K562 (cell line): ENCODE measurements at regions not wholly inside any gene's neighbourhood (a gene's known extent, or its start where the extent isn't known, plus 50 kb on each side); places are given as distances from the start of the nearest gene placed in this dataset.

Experiments
- BCOR ChIP-seq: fragments of 450-650 bp; IDR thresholded peaks from 2 replicates; pipeline ENCODE4 v1.6.1; 2016
- PCBP1 ChIP-seq: fragments of 200-400 bp; formaldehyde crosslinking; IDR thresholded peaks from 2 replicates; pipeline ENCODE4 v1.6.1; 2018; ENCODE audit warnings: mild to moderate bottlenecking, low read depth, low read length; ENCODE audit not compliant: poor library complexity, severe bottlenecking
- PHB ChIP-seq: fragments of 250-450 bp; sonication (Bioruptor Pico); IDR thresholded peaks from 2 replicates; pipeline ENCODE4 v1.5.0; 2021
- POLR2A ChIP-seq: fragments of 450-650 bp; conservative IDR thresholded peaks from 2 replicates; pipeline ENCODE4 v1.6.1; 2016
- POLR3A ChIP-seq: IDR thresholded peaks from 2 replicates; pipeline ENCODE4 v1.6.1; 2011; ENCODE audit warnings: borderline replicate concordance, mild to moderate bottlenecking, moderate library complexity; ENCODE audit not compliant: insufficient read length, insufficient read depth; ENCODE audit errors: extremely low read depth
- TBL1XR1 ChIP-seq, 2 experiments: IDR thresholded peaks; 2 replicates each; pipeline ENCODE4 v1.6.1; 2012; ENCODE audit warnings: improper control_type of control experiment in 2 of 2, low read length in 2 of 2, mild to moderate bottlenecking in 1 of 2
- ZNF77 ChIP-seq: fragments of 250-450 bp; sonication (Bioruptor Pico); IDR thresholded peaks from 2 replicates; pipeline ENCODE4 v1.5.0; 2020
- TF ChIP-seq, protein P1 (sequence below): fragments of 200-600 bp; sonication (generic); IDR thresholded peaks from one replicate; pipeline ENCODE4 v1.6.1; 2012; ENCODE audit warnings: mild to moderate bottlenecking, low read depth, low read length, inconsistent platforms
- TF ChIP-seq, protein P2 (sequence below): fragments of 450-650 bp; IDR thresholded peaks from 2 replicates; pipeline ENCODE4 v1.6.1; 2016; ENCODE audit warnings: antibody characterized with exemption
- TF ChIP-seq, protein P3 (sequence below): sonication (generic); formaldehyde crosslinking; IDR thresholded peaks from 2 replicates; pipeline ENCODE4 v1.8.0; 2022; ENCODE audit warnings: missing genetic modification reagents, mild to moderate bottlenecking, borderline replicate concordance
- TF ChIP-seq, protein P4 (sequence below), 3 experiments: IDR thresholded peaks in 2 of 3; conservative IDR thresholded peaks in 1 of 3; 2 replicates each; pipeline ENCODE4 v1.5.1; 2011 to 2012; ENCODE audit warnings: low read length in 3 of 3, mild to moderate bottlenecking in 3 of 3, control low read depth in 2 of 3, improper control_type of control experiment in 1 of 3, inconsistent platforms in 1 of 3, low read depth in 1 of 3, mixed read lengths in 1 of 3, moderate library complexity in 1 of 3; ENCODE audit not compliant: insufficient read depth in 2 of 3
- TF ChIP-seq, protein P5 (sequence below): sonication (generic); formaldehyde crosslinking; IDR thresholded peaks from 2 replicates; pipeline ENCODE4 v1.8.0; 2023; ENCODE audit warnings: mild to moderate bottlenecking, missing genetic modification reagents
- TF ChIP-seq, protein P6 (sequence below): sonication (generic); formaldehyde crosslinking; IDR thresholded peaks from 2 replicates; pipeline ENCODE4 v1.9.0; 2022; ENCODE audit warnings: mild to moderate bottlenecking, missing genetic modification reagents

DNA sequence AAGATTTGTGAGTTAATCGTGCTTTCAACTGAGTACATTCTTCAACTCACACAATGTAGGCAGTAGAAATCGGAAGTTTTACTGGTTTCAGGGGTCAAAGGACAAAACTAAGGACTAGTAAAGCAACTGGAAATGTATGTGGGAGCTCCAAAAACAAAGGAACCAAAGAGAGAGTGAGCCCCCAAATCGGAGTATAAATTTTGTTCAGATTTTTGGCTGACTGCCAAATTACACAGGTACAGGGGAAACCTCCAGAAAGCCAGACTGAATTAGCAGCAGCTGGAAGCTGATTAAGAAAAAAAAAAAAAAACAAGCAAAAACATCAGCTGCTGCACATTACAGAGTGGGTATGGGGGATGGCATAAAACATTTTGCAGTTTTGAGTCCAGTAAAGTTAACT, 75.2 kb upstream of the GNAZ start:
- TF ChIP-seq POLR3A (no peak), TBL1XR1 (IDR thresholded peaks at IDR 0.05; ENCODE audit: low read length in 2 of 2) (no peak), PCBP1 (no peak), PHB (CRISPR knock-in tag) (no peak), ZNF77 (no peak), POLR2A (no peak), BCOR (no peak)
- TF ChIP-seq, protein P1, sequence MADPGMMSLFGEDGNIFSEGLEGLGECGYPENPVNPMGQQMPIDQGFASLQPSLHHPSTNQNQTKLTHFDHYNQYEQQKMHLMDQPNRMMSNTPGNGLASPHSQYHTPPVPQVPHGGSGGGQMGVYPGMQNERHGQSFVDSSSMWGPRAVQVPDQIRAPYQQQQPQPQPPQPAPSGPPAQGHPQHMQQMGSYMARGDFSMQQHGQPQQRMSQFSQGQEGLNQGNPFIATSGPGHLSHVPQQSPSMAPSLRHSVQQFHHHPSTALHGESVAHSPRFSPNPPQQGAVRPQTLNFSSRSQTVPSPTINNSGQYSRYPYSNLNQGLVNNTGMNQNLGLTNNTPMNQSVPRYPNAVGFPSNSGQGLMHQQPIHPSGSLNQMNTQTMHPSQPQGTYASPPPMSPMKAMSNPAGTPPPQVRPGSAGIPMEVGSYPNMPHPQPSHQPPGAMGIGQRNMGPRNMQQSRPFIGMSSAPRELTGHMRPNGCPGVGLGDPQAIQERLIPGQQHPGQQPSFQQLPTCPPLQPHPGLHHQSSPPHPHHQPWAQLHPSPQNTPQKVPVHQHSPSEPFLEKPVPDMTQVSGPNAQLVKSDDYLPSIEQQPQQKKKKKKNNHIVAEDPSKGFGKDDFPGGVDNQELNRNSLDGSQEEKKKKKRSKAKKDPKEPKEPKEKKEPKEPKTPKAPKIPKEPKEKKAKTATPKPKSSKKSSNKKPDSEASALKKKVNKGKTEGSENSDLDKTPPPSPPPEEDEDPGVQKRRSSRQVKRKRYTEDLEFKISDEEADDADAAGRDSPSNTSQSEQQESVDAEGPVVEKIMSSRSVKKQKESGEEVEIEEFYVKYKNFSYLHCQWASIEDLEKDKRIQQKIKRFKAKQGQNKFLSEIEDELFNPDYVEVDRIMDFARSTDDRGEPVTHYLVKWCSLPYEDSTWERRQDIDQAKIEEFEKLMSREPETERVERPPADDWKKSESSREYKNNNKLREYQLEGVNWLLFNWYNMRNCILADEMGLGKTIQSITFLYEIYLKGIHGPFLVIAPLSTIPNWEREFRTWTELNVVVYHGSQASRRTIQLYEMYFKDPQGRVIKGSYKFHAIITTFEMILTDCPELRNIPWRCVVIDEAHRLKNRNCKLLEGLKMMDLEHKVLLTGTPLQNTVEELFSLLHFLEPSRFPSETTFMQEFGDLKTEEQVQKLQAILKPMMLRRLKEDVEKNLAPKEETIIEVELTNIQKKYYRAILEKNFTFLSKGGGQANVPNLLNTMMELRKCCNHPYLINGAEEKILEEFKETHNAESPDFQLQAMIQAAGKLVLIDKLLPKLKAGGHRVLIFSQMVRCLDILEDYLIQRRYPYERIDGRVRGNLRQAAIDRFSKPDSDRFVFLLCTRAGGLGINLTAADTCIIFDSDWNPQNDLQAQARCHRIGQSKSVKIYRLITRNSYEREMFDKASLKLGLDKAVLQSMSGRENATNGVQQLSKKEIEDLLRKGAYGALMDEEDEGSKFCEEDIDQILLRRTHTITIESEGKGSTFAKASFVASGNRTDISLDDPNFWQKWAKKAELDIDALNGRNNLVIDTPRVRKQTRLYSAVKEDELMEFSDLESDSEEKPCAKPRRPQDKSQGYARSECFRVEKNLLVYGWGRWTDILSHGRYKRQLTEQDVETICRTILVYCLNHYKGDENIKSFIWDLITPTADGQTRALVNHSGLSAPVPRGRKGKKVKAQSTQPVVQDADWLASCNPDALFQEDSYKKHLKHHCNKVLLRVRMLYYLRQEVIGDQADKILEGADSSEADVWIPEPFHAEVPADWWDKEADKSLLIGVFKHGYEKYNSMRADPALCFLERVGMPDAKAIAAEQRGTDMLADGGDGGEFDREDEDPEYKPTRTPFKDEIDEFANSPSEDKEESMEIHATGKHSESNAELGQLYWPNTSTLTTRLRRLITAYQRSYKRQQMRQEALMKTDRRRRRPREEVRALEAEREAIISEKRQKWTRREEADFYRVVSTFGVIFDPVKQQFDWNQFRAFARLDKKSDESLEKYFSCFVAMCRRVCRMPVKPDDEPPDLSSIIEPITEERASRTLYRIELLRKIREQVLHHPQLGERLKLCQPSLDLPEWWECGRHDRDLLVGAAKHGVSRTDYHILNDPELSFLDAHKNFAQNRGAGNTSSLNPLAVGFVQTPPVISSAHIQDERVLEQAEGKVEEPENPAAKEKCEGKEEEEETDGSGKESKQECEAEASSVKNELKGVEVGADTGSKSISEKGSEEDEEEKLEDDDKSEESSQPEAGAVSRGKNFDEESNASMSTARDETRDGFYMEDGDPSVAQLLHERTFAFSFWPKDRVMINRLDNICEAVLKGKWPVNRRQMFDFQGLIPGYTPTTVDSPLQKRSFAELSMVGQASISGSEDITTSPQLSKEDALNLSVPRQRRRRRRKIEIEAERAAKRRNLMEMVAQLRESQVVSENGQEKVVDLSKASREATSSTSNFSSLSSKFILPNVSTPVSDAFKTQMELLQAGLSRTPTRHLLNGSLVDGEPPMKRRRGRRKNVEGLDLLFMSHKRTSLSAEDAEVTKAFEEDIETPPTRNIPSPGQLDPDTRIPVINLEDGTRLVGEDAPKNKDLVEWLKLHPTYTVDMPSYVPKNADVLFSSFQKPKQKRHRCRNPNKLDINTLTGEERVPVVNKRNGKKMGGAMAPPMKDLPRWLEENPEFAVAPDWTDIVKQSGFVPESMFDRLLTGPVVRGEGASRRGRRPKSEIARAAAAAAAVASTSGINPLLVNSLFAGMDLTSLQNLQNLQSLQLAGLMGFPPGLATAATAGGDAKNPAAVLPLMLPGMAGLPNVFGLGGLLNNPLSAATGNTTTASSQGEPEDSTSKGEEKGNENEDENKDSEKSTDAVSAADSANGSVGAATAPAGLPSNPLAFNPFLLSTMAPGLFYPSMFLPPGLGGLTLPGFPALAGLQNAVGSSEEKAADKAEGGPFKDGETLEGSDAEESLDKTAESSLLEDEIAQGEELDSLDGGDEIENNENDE: no peak
- TF ChIP-seq, protein P2, sequence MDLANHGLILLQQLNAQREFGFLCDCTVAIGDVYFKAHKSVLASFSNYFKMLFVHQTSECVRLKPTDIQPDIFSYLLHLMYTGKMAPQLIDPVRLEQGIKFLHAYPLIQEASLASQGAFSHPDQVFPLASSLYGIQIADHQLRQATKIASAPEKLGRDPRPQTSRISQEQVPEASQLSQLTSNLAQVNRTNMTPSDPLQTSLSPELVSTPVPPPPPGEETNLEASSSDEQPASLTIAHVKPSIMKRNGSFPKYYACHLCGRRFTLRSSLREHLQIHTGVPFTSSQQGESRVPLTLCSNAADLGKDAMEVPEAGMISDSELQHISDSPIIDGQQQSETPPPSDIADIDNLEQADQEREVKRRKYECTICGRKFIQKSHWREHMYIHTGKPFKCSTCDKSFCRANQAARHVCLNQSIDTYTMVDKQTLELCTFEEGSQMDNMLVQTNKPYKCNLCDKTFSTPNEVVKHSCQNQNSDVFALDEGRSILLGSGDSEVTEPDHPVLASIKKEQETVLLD: no peak
- TF ChIP-seq, protein P3, sequence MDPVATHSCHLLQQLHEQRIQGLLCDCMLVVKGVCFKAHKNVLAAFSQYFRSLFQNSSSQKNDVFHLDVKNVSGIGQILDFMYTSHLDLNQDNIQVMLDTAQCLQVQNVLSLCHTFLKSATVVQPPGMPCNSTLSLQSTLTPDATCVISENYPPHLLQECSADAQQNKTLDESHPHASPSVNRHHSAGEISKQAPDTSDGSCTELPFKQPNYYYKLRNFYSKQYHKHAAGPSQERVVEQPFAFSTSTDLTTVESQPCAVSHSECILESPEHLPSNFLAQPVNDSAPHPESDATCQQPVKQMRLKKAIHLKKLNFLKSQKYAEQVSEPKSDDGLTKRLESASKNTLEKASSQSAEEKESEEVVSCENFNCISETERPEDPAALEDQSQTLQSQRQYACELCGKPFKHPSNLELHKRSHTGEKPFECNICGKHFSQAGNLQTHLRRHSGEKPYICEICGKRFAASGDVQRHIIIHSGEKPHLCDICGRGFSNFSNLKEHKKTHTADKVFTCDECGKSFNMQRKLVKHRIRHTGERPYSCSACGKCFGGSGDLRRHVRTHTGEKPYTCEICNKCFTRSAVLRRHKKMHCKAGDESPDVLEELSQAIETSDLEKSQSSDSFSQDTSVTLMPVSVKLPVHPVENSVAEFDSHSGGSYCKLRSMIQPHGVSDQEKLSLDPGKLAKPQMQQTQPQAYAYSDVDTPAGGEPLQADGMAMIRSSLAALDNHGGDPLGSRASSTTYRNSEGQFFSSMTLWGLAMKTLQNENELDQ (CRISPR knock-in tag): no peak
- TF ChIP-seq, protein P4, sequence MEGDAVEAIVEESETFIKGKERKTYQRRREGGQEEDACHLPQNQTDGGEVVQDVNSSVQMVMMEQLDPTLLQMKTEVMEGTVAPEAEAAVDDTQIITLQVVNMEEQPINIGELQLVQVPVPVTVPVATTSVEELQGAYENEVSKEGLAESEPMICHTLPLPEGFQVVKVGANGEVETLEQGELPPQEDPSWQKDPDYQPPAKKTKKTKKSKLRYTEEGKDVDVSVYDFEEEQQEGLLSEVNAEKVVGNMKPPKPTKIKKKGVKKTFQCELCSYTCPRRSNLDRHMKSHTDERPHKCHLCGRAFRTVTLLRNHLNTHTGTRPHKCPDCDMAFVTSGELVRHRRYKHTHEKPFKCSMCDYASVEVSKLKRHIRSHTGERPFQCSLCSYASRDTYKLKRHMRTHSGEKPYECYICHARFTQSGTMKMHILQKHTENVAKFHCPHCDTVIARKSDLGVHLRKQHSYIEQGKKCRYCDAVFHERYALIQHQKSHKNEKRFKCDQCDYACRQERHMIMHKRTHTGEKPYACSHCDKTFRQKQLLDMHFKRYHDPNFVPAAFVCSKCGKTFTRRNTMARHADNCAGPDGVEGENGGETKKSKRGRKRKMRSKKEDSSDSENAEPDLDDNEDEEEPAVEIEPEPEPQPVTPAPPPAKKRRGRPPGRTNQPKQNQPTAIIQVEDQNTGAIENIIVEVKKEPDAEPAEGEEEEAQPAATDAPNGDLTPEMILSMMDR (IDR thresholded peaks at IDR 0.05 in 2 of 3, conservative IDR thresholded peaks at IDR 0.05 in 1 of 3; ENCODE audit: insufficient read depth in 2 of 3, low read depth in 1 of 3, low read length in 3 of 3): no peak
- TF ChIP-seq, protein P5, sequence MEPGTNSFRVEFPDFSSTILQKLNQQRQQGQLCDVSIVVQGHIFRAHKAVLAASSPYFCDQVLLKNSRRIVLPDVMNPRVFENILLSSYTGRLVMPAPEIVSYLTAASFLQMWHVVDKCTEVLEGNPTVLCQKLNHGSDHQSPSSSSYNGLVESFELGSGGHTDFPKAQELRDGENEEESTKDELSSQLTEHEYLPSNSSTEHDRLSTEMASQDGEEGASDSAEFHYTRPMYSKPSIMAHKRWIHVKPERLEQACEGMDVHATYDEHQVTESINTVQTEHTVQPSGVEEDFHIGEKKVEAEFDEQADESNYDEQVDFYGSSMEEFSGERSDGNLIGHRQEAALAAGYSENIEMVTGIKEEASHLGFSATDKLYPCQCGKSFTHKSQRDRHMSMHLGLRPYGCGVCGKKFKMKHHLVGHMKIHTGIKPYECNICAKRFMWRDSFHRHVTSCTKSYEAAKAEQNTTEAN (CRISPR knock-in tag): no peak
- TF ChIP-seq, protein P6, sequence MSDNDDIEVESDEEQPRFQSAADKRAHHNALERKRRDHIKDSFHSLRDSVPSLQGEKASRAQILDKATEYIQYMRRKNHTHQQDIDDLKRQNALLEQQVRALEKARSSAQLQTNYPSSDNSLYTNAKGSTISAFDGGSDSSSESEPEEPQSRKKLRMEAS (CRISPR knock-in tag): no peak
